ENCODE measurements at regions not wholly inside any gene's neighbourhood (a gene's known extent, or its start where the extent isn't known, plus 50 kb on each side); places are given as distances from the start of the nearest gene placed in this dataset.

DNA sequence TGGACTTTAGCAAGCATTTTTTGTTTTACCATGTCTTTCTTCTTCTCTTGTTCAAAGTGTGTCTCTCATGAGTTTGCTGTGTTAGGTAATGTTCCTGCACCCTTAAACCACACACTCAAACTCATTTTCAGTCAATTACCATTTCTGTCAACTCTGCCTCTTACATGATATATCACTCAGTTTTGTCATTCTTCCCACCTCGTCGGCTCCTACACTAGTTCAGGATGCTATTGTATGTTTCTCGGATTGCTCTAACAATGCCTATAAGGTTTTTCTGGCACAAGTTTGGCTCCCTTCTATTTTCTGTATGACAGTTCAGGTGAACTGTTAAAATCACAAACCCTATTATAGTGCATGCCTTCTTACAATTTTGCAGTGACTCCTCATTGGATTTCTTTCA is 260.8 kb upstream of the NAV3 start:
- no peak for DNase-seq

DNA sequence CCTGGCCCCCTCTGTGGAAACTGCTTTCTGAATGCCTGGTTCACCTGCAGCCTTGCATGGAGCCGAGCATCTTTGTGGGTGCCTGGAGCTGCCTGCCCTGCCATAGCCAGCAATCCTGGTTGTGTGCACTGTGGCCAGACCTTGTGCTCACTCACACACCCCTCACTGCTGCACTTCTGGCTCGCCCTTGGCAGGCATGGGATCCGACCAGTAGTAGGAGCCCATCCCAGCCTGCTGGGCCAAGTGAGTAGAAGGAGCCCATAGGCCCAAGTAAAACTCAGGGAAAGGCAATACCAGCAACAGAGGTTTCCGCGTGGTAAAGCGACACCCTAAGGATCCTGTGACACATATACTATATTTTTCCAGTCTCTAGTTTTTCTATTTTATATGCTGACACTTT is 270.0 kb upstream of the NAV3 start:
- DNase-seq: no peak

DNA sequence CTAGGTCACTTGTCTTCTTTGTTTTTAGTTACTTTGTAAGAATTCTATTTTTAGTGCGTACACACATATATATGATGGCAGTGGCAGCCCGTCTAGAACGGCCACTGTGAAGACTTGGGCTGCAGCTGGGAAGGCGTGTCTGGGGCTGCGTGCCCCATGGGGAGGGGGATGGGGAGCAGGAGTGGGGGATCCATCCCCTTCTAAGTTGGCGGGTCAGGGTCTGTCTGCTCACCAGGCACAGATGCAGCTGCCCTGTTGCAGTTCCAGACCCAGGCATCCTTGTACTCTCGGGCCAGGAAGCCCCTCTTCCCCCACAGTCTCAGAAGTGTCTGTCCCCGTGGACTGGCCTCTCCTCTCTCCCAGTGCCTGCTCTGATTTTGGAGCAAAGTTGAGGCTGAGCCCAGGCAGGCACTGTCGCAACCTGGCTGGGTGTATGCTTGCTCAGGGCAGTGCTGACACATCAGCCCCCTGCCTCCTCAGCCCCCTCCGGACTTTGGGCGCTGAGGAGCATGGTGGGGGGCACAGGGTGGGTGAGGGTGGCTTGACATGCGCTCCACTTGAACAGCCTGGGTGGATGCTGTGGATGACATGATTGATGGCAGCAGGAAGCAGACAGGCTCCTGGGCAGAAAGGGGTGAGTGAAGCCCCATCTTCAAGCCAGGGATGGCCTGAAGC is 271.2 kb upstream of the NAV3 start:
- DNase-seq: no peak

DNA sequence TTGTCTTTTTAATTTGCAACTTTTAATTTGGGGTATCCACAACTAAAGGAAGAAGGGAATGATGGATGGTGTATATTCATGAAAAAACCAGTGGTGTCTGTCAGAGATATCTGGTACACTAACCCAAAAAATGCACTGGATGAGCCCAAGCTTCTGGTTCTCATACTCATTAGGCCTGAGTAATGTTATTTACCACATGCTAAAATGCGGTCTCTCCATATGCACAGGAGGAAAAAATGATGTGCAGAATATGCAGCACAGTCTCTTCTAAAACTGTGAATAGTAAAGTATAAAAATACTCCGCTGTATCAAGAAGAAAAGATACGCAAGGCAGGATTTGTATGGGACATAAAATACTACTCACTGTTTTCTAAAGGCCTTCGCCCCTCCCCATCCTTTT is 275.6 kb upstream of the NAV3 start:
- DNase-seq: no peak

DNA sequence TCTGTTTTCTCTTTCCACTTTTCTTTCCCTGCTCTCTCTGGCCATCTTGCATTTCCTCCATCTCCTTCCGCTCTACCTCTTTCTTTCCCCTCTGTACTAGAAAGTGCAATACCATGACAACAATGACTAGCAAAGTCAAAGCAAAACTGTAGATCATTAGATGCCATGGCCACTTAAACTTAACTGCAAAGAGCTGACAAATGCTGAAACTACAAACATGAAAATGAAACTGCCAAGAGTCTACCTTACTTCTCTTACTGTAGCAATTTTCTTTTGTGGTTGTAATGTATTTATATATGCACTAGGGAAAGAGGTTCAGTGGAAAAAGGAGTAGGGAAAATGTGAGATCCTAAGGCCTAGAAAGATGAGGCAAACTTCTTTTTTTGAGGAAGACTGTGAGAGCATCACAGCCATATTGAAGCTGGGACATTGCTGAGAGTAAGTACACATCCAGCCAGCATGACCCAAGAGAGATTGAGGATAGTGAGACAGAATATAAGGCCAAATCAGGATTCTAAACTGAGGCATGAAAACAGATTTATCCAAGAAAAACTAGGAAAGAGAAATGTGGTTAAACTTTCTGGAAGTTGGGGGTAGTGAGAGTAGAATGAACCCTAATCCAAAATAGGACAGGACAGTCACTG is 276.6 kb upstream of the NAV3 start:
- DNase-seq: no peak

DNA sequence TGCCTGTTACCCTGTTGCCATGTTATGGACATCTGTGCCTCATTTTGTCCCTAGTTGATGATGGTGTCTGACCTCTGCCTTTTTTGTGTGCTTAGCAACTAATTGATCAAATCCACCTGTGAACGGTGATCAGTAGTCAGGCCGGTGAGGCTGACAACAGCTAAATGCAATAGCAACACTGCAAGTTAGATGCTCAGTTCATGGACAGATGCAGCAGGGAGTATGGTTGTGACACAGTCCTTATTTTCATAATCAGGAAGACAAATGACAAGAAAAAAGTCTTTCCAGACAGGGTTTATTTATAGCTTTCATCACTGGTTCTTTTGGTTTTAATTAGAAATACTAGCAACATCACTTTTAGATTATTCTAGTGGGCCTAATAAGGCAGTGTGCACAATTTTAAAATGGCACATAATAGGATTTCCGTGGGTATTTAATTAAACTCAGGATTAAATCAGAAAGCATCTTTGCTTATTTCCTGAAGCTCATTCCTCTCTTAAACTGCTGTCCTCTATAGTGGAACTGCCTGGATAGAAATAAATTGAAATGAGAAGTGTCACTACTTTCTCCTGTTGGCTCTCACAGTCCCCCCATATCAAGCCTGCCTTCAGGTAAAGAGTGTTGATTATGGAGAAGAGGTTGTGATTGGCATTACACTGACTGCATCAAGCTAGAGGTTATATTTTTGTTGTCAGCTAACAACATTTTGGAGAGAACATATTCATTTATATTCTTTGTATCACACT is 281.1 kb upstream of the NAV3 start:
- DNase-seq: no peak

DNA sequence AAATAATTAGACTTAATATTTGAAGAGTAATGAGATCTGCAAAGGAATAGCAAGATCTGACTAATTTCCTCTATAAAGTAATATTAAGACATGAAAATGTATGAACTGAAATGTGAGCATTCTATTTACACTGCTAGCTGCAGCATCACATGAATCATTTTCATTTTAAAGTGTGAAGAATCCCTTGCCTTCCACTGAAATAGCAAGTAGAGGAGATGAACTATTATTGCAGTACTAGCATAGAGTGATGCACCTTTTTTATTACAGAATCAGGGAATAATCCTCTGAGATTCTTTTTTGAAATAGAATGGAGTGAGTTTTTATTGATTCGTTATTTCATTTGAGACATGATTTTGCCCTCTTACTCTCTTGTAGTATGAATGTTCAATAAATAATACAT is 281.9 kb upstream of the NAV3 start:
- DNase-seq: no peak

DNA sequence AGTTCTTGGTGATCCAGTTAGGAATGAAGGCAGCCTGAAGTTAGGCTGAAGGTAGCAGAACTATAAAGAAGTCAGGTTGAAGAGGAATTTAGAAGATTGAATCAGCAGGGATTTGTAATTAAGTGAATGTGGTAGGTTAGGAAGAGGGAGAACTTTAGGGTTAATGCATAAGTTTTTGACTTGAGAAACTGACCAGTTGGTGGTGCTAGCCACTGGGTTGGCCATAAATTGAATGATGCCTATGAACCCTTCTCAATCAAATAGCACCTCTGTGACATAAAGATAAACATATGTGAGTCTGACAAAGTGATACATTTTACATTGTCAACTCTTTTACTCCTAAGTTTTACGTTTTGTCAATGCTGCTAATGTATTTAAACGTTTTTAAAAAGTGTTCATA is 290.6 kb upstream of the NAV3 start:
- DNase-seq: no peak

DNA sequence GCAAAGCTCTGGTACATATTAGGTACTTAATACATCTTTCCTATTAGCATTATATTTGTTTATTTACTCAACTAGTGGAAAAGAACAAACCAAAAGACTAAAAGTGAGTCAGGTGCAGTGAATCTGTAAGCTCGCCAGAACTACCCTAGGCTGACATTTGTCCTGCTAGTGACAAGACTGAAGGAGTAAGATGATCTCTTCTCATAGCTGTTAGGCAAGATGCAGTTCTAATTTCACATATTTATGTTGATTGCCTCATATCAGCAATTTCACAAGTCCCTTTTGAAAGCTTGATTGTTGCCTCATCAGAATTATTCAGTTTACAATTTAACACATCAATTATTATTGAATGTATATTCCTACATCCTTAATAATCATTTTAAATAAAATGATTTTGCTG is 293.0 kb upstream of the NAV3 start:
- DNase-seq: no peak

DNA sequence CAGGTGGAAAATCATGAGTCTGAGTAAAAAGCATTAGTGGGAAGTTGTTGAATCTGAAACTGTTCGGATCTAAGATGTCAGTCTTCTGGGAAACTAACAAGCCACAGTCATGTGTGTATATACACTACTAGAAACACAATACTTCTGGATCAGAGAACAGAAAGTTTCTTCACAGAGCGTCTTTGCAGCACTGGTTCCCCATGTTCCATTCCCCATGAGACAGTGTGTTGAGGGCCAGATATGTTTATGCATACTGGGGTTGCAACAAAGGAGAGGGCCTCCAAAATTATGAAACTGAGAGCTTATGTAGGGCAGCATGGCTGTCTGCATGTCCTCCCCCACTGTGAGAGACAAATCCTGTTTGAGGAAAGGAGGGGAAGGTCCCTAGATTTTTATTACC is 295.0 kb upstream of the NAV3 start:
- no peak for DNase-seq

DNA sequence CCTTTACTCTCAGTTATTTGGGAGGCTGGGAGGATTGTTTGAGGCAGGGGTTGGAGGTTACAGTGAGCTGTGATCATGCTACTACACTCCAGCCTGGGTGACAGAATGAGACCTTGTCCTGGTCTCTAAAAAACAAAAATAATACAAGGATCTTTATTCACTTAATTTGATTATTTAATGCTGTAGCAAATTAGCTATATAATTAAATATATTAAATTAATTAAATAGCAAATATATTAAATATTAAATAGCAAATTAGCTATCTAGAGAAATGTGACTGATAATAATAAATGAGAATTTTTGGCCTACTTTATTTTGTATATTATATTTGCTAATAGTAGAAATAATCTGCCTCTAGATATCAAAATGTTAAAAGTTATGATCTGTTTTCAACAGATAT is 298.8 kb upstream of the NAV3 start:
- DNase-seq: no peak

DNA sequence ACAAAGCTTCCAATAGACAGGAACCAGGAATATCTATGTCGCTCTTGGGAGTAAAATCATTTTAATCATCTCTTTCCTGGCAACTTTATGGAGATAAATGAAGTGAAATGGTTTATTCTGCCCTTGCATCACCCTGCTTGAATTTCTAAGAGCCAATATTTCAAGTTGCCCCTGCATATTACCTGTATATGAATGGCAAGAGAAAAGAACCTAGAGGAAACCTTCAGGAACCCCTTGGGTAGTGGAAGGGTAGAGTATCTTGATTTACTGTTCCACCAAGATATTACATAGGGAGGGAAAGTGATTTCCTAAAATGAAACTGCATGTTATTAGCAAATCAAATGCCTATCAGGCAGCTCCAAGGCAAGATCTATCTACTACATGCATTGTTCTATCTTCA is 308.4 kb upstream of the NAV3 start:
- no peak for DNase-seq

DNA sequence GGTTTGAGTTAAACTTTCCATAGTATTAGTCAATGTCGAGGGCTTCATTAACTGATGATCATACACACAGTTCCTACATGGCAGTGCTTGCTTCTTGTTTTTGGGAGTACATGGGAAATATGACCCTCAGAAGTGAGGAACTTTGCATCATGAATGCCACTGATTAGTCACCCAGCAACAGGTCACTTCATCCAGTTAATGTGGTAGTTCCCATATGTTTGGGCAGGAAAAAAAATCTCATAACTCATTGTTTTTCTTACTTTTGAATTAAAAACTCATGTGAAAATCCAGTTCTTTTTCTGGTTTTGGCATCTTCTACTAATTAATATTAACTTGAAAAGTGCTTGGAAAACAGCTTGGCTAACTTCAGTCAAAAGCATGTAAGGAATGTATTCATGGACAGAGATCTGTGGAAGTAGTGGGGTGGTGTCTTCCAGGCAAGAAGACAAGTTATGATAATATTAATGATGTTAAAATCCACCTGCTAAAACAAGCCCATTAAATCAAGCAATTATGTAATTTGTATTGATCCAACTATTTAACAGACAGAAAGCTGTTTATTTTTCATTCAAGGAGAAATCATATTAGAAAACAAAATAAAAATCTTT is 309.1 kb upstream of the NAV3 start:
- DNase-seq: peak; percentile 75

DNA sequence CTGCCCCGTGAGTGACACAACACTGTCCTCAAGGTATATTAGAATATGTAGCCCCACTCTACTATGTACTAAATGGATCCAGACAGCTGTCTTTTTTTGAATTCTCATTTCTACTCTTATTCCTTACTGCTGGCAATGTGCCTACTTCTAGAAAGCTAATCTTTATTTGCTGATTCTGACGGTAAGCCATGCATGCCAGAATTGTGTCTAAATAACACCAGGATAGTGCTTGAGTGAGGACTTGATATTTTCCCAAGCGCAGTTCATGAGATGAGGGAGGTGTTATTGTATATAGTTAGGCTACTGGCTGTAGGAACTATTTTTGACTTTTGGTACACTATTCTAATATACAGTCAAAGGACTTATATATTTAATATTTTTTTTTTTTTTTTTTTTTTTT is 316.2 kb upstream of the NAV3 start:
- DNase-seq: no peak

DNA sequence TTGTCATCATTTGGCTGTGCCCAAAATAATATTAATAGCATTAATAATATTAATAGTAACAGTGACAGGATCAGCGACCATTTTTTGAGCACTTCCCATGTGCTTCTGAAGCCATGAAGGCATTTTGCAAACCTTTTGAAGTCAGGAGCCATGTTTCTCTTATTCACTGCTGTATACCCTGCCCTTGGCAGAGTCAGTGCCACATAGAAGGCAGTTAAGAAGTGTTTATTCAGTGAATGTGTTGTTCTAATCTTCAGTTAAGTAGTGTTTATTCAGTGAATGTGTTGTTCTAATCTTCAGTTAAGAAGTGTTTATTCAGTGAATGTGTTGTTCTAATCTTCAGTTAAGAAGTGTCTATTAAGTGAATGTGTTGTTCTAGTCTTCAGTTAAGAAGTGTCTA is 319.7 kb upstream of the NAV3 start:
- DNase-seq: no peak

DNA sequence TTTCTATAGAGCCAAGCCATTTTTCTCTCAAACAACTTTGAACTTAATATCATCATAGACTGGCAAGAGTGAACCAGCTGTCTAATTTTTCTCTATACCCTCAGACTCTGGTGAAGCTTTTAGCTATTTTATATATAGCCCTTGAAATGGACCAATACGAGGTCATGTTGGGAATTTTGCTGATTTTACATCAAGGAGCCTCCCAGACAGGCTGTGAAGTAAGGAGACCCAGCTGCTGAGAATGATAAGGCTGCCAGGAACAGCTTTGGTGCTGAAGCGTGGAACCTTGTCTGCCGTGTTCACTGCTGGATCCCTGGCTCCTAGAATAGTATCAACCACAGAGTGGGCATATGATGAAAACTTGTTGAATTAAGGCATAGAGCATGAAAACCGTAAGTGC is 326.2 kb upstream of the NAV3 start:
- DNase-seq: no peak

DNA sequence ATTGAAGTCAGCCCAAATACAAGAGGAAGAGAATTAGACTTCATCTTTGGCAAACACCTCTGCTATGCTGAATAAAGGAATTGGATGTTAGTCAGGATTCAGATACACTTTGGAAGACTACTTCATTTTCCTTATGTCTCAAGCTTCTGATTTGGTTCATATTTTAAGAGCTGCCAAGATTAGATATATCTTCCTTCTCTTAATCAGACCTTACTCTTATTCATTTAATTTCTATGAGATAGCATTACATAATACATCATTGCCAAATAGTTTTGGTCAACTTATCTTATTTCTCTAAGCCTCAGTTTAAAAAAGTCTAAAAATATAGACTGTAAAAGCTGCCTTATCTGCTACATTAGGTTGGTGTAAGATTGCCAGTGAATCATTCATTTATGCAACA is 330.6 kb upstream of the NAV3 start:
- no peak for DNase-seq

DNA sequence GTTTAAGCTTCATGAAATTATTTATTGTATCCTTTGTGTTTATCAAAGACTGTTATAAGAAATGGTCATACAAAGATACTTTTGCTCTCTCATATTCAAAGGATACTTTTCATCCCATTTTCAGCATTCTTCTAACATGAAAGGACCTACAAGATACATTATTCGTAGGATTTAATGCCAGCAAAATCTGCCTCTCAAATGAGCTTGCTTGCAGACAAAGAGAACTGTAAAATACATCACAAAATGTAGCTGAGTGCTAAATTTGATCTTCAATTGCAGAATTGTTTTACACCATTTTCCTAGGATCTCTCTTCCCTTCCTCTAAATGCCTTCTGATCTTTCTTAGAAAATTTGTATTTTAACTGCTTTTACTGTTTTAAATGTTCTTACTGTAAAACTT is 333.0 kb upstream of the NAV3 start:
- no peak for DNase-seq

DNA sequence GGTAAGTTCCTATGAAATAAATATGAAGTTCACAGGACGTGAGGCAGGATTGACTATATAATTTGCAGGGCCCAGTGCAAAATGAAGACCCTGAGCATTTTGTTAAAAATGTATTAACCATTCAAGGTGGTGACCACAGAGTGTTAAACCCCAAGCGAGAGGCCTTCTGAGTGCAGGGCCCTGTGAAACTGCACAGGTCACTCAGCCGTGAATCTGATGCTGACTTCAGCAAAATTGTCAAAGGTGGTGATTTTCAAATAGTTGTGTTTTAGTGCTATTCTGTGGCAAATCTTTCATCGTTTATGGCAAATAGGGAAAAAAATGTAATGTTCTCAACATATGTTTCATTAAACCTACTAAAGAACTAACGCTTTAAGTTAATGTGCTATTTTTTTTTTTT is 334.0 kb upstream of the NAV3 start:
- DNase-seq: no peak

DNA sequence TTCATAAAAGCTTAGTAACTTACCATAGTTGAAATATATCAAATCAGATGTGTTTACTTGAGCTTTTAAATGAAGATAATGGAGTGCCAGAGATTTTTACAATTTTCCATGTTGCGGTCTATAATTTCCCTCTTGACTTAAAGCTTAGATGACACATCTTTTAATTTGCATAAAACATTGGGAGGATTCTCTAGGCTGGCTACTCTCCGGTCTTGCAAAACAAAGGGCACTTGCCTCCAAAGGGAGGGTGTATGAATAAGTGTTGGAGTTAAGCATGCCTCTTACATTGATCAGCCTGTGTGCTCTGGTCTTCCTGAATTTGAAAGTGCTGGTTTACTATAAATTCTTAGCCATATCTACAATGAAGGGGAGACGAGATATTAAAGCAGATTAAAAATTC is 336.4 kb upstream of the NAV3 start:
- DNase-seq: no peak

DNA sequence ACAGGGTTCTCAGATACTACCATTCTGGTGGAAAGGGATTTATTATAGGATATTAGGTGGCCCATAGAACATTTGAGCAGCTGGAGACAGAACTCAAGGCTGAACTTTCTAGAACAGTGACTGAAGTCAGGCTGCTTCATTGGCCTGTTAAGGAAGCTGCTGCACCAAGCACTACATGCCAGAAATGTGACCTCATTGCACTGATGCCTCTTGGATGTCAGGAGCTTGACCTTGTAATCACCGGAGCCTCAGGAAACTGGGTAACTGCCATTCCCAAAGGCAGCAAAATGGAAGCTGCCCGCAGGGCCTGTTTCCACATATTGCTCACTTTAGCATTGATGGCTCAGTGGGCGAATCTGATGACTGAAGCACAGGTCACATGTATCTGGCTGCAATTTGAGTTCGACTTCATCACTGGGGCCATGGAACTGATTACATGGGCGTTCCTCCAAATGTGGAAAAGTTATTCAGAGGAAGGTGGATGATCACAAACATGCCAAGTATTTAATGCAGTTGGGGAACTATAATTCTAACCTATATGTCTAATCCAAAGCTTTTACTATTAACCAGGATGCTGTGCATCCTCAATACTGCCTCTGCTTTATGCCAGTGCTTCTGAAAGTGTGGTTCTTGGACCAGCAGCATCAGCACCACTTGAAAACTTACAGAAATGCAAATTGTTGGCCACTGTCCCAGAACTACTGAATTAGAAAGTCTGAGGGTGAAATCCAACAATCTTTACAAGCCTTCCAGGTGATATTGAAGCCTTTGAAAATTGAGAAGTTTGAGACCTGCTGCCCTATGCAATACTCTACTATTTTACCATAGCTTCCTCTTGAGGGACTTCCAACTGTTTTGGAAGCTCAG is 337.2 kb upstream of the NAV3 start:
- DNase-seq: peak; percentile 5

DNA sequence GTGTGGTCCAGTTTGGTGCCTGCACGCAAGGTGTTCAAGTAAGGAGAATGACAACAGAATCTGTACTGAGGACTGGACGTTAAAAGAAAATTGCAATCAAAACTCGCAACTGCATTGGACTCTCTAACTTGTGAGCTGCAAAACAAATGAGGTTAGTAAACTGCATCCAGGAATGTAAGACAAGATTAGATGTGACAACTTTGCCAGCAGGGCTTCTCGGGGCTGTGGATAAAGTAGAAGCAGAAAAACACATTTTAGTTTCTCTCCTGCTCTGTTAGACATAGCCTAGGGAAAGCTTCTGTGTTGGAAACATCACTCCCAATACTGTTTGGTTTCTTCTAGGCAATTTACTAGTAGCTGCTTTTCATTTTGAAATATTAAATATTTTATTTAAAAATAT is 338.2 kb upstream of the NAV3 start:
- no peak for DNase-seq

Data from fibroblast of skin of abdomen (primary cell).